OCI-LY7 (cell line): ENCODE measurements at regions not wholly inside any gene's neighbourhood (a gene's known extent, or its start where the extent isn't known, plus 50 kb on each side); places are given as distances from the start of the nearest gene placed in this dataset.

Source experiments
- BruUV-seq: library from RNA; stranded (reverse); fragments of 400-500 nt; replicated peaks from 2 replicates; lab custom pipeline; 2021; lab: Mats Ljungman, UMichigan
- CTCF ChIA-PET: fragments of 300-600 bp; sonication (Branson Sonifier 250); formaldehyde crosslinking; loops from one replicate; lab custom pipeline; 2022; ENCODE audit warnings: antibody characterized with exemption; ENCODE audit not compliant: unreplicated experiment; lab: Charles Lee
- POLR2A ChIA-PET: fragments of 300-600 bp; sonication (Branson Sonifier 250); formaldehyde crosslinking; loops from one replicate; lab custom pipeline; 2022; ENCODE audit warnings: antibody characterized with exemption; lab: Charles Lee
- DNase-seq: peaks from one replicate; pipeline ENCODE4 v3.0.0-alpha.2; 2015; ENCODE audit warnings: low spot score
- H2AFZ ChIP-seq: fragments of 200-600 bp; sonication (generic), shearing (Covaris generic); 2 replicates; pipeline ENCODE4 v1.6.1; 2014; ENCODE audit warnings: mild to moderate bottlenecking, antibody characterized with exemption, low read length, moderate library complexity
- H3K27ac ChIP-seq: fragments of 200-600 bp; sonication (generic); 2 replicates; pipeline ENCODE4 v1.5.1; 2014; ENCODE audit warnings: mixed run types, low read depth, mild to moderate bottlenecking, moderate library complexity, low read length, inconsistent platforms; ENCODE audit not compliant: poor library complexity, severe bottlenecking
- H3K36me3 ChIP-seq: fragments of 200-600 bp; sonication (generic); 2 replicates; pipeline ENCODE4 v1.6.1; 2014; ENCODE audit warnings: mild to moderate bottlenecking, antibody characterized with exemption, low read length, moderate library complexity, mixed read lengths; ENCODE audit not compliant: insufficient read depth
- H3K4me1 ChIP-seq: fragments of 200-600 bp; sonication (generic); 2 replicates; pipeline ENCODE4 v1.5.1; 2014; ENCODE audit warnings: mild to moderate bottlenecking, low read length; ENCODE audit not compliant: insufficient read depth, poor library complexity, severe bottlenecking
- H3K4me2 ChIP-seq: fragments of 200-600 bp; sonication (generic); 2 replicates; pipeline ENCODE4 v1.6.1; 2014; ENCODE audit warnings: mild to moderate bottlenecking, low read length
- H3K4me3 ChIP-seq: fragments of 200-600 bp; sonication (generic); 2 replicates; pipeline ENCODE4 v1.5.1; 2014; ENCODE audit warnings: mild to moderate bottlenecking, low read depth, low read length; ENCODE audit not compliant: poor library complexity, severe bottlenecking
- H3K79me2 ChIP-seq: fragments of 200-600 bp; sonication (generic); 2 replicates; pipeline ENCODE4 v1.6.1; 2016; ENCODE audit warnings: low read depth, mild to moderate bottlenecking, low read length, moderate library complexity, mixed read lengths; ENCODE audit not compliant: insufficient read depth
- H3K9me2 ChIP-seq: fragments of 200-600 bp; sonication (generic); 2 replicates; pipeline ENCODE4 v1.6.1; 2016; ENCODE audit warnings: mild to moderate bottlenecking, low read length, mixed read lengths; ENCODE audit not compliant: insufficient read depth
- H3K9me3 ChIP-seq: fragments of 200-600 bp; sonication (generic); 2 replicates; pipeline ENCODE4 v1.6.1; 2014; ENCODE audit warnings: mild to moderate bottlenecking, mixed run types, low read length, mixed read lengths
- H4K20me1 ChIP-seq: fragments of 200-600 bp; sonication (generic); 2 replicates; pipeline ENCODE4 v1.6.1; 2014; ENCODE audit warnings: mild to moderate bottlenecking, antibody characterized with exemption, low read length, moderate library complexity, mixed read lengths; ENCODE audit not compliant: insufficient read depth
- EZH2phosphoT487 ChIP-seq: fragments of 200-600 bp; sonication (generic); IDR thresholded peaks from 2 replicates; pipeline ENCODE4 v1.6.1; 2018; ENCODE audit warnings: low read depth, borderline replicate concordance, mild to moderate bottlenecking, mixed run types, antibody characterized with exemption, low read length, moderate library complexity, mixed read lengths
- intact Hi-C: fragments of 100-400 bp; cut with micrococcal nuclease; formaldehyde crosslinking; loops from one replicate; pipeline ENCODE4 v1.10.0; 2022; ENCODE audit not compliant: unreplicated experiment
- TF ChIP-seq, protein P1 (sequence below): fragments of 200-600 bp; sonication (generic); conservative IDR thresholded peaks from 2 replicates; pipeline ENCODE4 v1.5.1; 2014; ENCODE audit warnings: mild to moderate bottlenecking, antibody characterized with exemption, low read length, moderate library complexity, mixed read lengths

DNA sequence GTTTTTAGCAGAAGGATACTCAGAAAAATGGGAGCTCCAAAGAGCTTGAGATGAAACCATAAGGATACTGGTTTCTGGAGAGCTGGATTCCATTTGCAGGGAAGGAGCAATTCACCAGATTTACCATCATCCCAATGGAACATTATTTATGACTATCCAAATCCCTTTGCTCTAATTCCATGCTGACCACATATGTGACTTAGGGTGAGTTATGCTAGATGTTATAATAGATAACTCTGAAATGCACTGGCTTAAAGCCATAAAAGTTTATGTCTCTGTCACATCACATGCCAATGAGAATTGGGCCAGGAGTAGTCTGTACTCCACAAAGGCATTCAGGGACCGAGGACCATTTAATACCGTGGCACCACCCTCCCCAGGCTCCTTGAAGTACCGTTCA is 185.2 kb downstream of the SKIDA1 start:
- Histone ChIP-seq H3K9me3 (no peaks in the 10 kb centered on the region), H3K9me2 (no peaks in the 10 kb centered on the region), H3K4me3 (no peak overlapping the region), H3K4me1 (no peaks in the 10 kb centered on the region), H4K20me1 (no peaks in the 10 kb centered on the region), H3K27ac (no peak overlapping the region), H3K79me2 (no peaks in the 10 kb centered on the region), H3K4me2 (no peak overlapping the region), H2AFZ (no peak overlapping the region), H3K36me3 (no peaks in the 10 kb centered on the region)
- no peak for DNase-seq
- ChIA-PET POLR2A (interaction anchor here (1.0 kb wide), 1 partner anchor 15 kb away, joined by 3 read pairs; no protein-coding TSS in a partner anchor), CTCF (no interaction called here)
- BruUV-seq = no TSS peak
- TF ChIP-seq, protein P1, sequence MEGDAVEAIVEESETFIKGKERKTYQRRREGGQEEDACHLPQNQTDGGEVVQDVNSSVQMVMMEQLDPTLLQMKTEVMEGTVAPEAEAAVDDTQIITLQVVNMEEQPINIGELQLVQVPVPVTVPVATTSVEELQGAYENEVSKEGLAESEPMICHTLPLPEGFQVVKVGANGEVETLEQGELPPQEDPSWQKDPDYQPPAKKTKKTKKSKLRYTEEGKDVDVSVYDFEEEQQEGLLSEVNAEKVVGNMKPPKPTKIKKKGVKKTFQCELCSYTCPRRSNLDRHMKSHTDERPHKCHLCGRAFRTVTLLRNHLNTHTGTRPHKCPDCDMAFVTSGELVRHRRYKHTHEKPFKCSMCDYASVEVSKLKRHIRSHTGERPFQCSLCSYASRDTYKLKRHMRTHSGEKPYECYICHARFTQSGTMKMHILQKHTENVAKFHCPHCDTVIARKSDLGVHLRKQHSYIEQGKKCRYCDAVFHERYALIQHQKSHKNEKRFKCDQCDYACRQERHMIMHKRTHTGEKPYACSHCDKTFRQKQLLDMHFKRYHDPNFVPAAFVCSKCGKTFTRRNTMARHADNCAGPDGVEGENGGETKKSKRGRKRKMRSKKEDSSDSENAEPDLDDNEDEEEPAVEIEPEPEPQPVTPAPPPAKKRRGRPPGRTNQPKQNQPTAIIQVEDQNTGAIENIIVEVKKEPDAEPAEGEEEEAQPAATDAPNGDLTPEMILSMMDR = no peak
- no peak for TF ChIP-seq EZH2phosphoT487
- intact Hi-C loops = no loop called here

DNA sequence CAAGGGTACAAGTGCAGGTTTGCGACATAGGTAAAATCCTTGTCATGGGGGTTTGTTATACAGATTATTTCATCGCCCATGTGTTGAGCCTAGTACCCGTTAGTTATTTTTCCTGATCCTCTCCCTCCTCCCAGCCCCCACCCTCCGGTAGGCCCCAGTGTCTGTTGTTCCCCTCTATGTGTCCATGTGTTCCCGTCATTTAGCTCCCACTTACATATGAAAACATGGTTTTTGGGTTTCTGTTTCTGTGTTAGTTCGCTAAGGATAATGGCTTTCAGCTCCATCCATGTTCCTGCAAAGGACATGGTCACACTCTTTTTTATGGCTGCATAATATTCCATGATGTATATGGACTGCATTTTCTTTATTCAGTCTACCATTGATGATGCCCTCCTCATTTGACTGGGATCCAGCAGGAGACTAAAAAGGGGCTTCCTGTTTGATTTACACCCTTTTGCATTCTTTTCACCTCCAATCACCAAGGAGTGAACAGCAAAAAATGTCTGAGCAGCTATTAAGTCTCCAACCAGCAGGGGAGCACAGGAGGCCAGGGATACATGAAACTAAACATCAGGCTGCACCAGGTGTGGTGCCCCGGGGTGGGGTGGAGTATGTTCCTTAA is 188.2 kb downstream of the SKIDA1 start:
- CTCF ChIA-PET = no interaction called here

More for the DNA sequence above, 188.2 kb downstream of the SKIDA1 start:
- no peak overlapping the region for H3K4me3 ChIP-seq
- intact Hi-C loops = no loop called here
- no peak overlapping the region for H3K4me2 ChIP-seq
- no peaks in the 10 kb centered on the region for H3K4me1 ChIP-seq
- no peaks in the 10 kb centered on the region for H3K9me3 ChIP-seq
- H4K20me1 ChIP-seq = no peaks in the 10 kb centered on the region
- DNase-seq = no peak
- no peaks in the 10 kb centered on the region for H3K79me2 ChIP-seq
- no peaks in the 10 kb centered on the region for H3K36me3 ChIP-seq
- H3K9me2 ChIP-seq = no peaks in the 10 kb centered on the region
- no peak overlapping the region for H2AFZ ChIP-seq
- POLR2A ChIA-PET = no interaction called here
- H3K27ac ChIP-seq = no peak overlapping the region
- TF ChIP-seq, protein P1 = no peak
- no peak for TF ChIP-seq EZH2phosphoT487
- BruUV-seq = no TSS peak
